ENCODE measurements at regions not wholly inside any gene's neighbourhood (a gene's known extent, or its start where the extent isn't known, plus 50 kb on each side); places are given as distances from the start of the nearest gene placed in this dataset.

DNA sequence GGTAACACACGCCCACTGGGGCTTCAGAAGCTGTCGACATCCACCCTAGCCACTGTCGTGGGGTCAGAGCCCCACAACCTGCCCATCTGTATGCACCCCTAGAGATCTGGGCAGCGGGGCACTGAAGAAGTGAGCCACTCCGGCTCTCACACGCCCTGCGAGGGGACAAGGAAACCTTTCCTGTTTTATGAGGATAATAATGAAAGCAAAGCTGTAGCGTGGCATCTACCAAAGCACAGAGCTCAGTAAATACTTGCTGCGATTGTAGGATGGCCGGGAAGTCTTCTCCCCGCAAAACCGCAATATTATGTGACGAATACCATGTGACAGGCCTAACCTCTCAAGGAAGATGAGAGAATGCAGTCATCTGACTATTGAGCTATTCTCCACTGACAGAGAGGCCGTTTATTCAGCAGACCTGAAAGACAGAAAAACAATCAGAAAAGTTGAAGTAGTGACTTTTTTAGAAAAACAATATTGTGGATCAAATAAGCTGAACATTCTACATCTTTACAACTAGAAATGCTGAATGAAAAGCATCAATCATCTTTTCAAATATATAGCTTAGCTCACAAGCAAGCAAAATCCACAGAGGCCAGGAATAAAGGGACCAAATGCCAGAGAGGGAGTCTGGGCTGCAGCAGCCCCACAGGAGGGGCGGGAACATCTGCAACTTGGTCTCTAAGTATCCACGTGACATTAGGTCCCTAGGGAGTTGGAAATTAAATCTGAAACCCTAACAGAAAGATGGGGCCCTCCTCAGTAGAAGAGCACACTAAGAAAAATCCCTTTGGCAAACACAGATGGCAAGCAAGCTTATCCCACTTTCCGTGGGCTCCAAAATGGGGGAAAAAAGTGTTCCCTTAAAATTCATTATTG, 207.8 kb downstream of the TTLL2 start:
- Mint-ChIP-seq H3K27ac (ENCODE audit: unreplicated experiment) (peak overlapping the region; percentile 69), H3K4me1 (peaks cover 44% of the 10 kb centered on the region), H3K4me3 (no peak overlapping the region), H3K27me3 (ENCODE audit: low read depth) (peaks cover 4% of the 10 kb centered on the region), H3K9me3 (no peaks in the 10 kb centered on the region), H3K36me3 (ENCODE audit: low read depth) (peaks cover 4% of the 10 kb centered on the region)
- TF ChIP-seq, protein P1, sequence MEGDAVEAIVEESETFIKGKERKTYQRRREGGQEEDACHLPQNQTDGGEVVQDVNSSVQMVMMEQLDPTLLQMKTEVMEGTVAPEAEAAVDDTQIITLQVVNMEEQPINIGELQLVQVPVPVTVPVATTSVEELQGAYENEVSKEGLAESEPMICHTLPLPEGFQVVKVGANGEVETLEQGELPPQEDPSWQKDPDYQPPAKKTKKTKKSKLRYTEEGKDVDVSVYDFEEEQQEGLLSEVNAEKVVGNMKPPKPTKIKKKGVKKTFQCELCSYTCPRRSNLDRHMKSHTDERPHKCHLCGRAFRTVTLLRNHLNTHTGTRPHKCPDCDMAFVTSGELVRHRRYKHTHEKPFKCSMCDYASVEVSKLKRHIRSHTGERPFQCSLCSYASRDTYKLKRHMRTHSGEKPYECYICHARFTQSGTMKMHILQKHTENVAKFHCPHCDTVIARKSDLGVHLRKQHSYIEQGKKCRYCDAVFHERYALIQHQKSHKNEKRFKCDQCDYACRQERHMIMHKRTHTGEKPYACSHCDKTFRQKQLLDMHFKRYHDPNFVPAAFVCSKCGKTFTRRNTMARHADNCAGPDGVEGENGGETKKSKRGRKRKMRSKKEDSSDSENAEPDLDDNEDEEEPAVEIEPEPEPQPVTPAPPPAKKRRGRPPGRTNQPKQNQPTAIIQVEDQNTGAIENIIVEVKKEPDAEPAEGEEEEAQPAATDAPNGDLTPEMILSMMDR (conservative IDR thresholded peaks at IDR 0.05): no peak
- DNase-seq (ENCODE audit: low read depth, low spot score): no peak

DNA sequence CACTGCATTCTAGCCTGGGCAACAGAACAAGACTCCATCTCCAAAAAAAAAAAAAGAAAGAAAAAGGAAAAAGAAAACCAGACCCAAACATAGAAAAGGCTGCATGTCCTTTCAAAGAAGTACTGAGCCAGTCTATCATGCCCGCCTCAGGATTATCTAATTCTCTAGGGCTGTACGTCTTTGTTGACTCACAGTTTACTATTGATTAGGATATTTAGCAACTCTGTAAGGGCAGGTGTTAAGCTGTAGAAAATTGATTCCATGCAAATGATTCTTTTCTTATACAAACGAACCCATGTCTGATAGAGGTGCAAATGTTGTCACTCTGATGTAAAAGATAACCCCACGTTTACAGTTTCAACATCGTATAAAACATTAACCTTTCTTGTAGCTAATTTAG, 209.0 kb downstream of the TTLL2 start:
- H3K36me3 Mint-ChIP-seq (ENCODE audit: low read depth): peaks cover 4% of the 10 kb centered on the region
- DNase-seq (ENCODE audit: low read depth, low spot score): no peak
- no peak overlapping the region for H3K27ac Mint-ChIP-seq (ENCODE audit: unreplicated experiment)
- H3K27me3 Mint-ChIP-seq (ENCODE audit: low read depth): peaks cover 4% of the 10 kb centered on the region
- TF ChIP-seq, protein P1 (conservative IDR thresholded peaks at IDR 0.05): no peak
- peaks cover 51% of the 10 kb centered on the region for H3K4me1 Mint-ChIP-seq
- H3K9me3 Mint-ChIP-seq: no peaks in the 10 kb centered on the region
- no peak overlapping the region for H3K4me3 Mint-ChIP-seq

DNA sequence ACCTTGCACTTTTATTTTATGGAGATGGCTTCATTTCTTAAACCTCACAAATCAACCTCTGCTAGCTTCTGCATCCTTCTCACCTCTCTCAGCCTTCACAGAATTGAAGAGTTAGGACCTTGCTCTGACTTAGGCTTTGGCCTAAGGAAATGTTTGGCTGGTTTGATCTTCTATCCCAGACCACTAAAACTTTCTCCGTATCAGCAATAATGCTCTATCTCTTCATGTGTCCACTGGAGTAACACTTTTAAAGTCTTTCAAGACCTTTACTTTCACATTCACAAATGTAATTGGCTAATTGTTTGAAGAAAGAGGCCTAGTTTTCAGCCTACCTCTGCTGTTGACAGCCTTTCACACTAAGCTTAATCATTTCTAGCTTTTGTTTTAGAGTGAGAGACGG, 212.9 kb downstream of the TTLL2 start:
- no peaks in the 10 kb centered on the region for H3K27me3 Mint-ChIP-seq (ENCODE audit: low read depth)
- TF ChIP-seq, protein P1 (conservative IDR thresholded peaks at IDR 0.05): no peak
- H3K27ac Mint-ChIP-seq (ENCODE audit: unreplicated experiment): no peak overlapping the region
- peaks cover 10% of the 10 kb centered on the region for H3K9me3 Mint-ChIP-seq
- H3K4me1 Mint-ChIP-seq: peaks cover 15% of the 10 kb centered on the region
- no peak overlapping the region for H3K4me3 Mint-ChIP-seq
- DNase-seq (ENCODE audit: low read depth, low spot score): no peak
- H3K36me3 Mint-ChIP-seq (ENCODE audit: low read depth): peaks cover 11% of the 10 kb centered on the region

DNA sequence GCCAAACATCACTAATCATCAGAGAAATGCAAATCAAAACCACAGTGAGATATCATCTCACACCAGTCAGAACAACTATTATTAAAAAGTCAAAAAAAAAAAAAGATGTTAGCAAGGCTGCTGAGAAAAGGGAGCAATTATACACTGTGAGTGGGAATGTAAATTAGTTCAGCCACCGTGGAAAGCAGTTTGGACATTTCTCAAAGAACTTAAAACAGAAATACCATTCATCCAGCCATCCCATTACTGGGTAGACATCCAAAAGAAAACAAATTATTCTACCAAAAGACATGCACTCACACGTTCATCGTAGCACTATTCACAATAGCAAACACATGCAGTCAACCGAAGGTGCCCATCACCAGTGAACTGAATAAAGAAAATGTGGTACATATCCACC, 213.9 kb downstream of the TTLL2 start:
- H3K4me1 Mint-ChIP-seq: peaks cover 9% of the 10 kb centered on the region
- H3K4me3 Mint-ChIP-seq: no peak overlapping the region
- H3K9me3 Mint-ChIP-seq: peaks cover 10% of the 10 kb centered on the region
- no peaks in the 10 kb centered on the region for H3K27me3 Mint-ChIP-seq (ENCODE audit: low read depth)
- H3K27ac Mint-ChIP-seq (ENCODE audit: unreplicated experiment): no peak overlapping the region
- TF ChIP-seq, protein P1 (conservative IDR thresholded peaks at IDR 0.05): no peak
- peaks cover 11% of the 10 kb centered on the region for H3K36me3 Mint-ChIP-seq (ENCODE audit: low read depth)
- no peak for DNase-seq (ENCODE audit: low read depth, low spot score)

DNA sequence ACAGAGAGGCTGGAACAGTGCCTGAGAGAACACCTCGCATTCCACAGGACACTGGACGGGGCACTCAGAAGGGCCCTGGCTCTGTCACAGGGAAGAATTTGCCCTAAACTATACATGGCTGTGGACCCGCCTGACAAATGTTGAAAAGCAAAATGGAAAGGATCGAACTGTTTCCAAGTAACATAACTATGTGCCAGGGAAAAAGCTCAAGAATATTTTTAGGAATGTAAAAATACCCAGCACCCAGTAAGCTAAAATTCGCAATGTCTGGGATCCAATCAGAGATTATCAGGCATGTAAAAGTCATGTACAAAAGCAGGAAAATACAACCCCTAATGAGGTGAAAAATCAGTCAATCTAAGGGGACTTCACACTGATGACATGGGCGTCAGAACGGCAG, 215.9 kb downstream of the TTLL2 start:
- H3K4me1 Mint-ChIP-seq: peaks cover 9% of the 10 kb centered on the region
- TF ChIP-seq, protein P1 (conservative IDR thresholded peaks at IDR 0.05): no peak
- peaks cover 11% of the 10 kb centered on the region for H3K36me3 Mint-ChIP-seq (ENCODE audit: low read depth)
- H3K27me3 Mint-ChIP-seq (ENCODE audit: low read depth): no peaks in the 10 kb centered on the region
- H3K4me3 Mint-ChIP-seq: no peak overlapping the region
- peaks cover 10% of the 10 kb centered on the region for H3K9me3 Mint-ChIP-seq
- no peak overlapping the region for H3K27ac Mint-ChIP-seq (ENCODE audit: unreplicated experiment)
- no peak for DNase-seq (ENCODE audit: low read depth, low spot score)

Measured in neural crest cell (in vitro differentiated cells).